ENCODE measurements at regions not wholly inside any gene's neighbourhood (a gene's known extent, or its start where the extent isn't known, plus 50 kb on each side); places are given as distances from the start of the nearest gene placed in this dataset.

DNA sequence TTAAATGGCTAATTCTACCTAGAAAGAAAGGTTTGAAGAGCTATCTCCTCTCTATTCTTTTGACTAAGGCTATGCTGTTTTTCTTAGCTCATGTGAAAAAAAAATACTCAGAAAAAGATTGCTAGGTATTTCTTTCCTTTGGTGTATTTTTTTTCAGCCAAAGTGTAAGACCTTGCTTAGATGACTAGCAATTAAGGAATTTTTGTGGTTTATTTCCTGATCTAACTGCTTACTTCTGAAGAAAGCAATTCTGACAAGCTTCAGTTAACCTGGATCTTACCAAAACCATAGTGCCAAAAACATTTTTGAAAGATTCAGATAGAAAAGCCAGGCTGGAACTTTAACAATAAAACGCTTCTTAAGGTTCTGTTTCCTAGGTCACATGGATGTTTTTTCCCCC is 315.6 kb downstream of the SOX2 start:
- ChIA-PET CTCF (interaction anchor here (0.7 to 1.1 kb wide), 2 partner anchors 13 to 224 kb away, joined by 3 read pairs; no protein-coding TSS in a partner anchor), POLR2A (no interaction called here)
- Histone ChIP-seq H3K9me3 (no peaks in the 10 kb centered on the region), H3K36me3 (replicated peaks in 1 of 2; ENCODE audit: control insufficient read depth in 1 of 2, insufficient read depth in 2 of 2, low read length in 1 of 2) (no peaks in the 10 kb centered on the region), H3K79me2 (ENCODE audit: insufficient read depth) (no peaks in the 10 kb centered on the region), H3K9me2 (no peaks in the 10 kb centered on the region), H4K20me1 (ENCODE audit: insufficient read depth) (no peaks in the 10 kb centered on the region), H3K27ac (ENCODE audit: low read depth in 2 of 2, low read length in 1 of 2) (no peak overlapping the region), H3K27me3 (ENCODE audit: insufficient read depth) (no peaks in the 10 kb centered on the region), H3K9ac (no peak overlapping the region), H3K4me2 (no peak overlapping the region), H3K4me3 (ENCODE audit: low read depth in 2 of 2, low read length in 1 of 2) (no peak overlapping the region), H3F3A (replicated peaks; ENCODE audit: insufficient read depth) (no peaks in the 10 kb centered on the region), H2AFZ (ENCODE audit: low read depth) (no peak overlapping the region), H3K4me1 (ENCODE audit: control insufficient read depth in 1 of 2, insufficient read depth in 2 of 2, low read depth in 1 of 2, low read length in 1 of 2) (peaks cover 0 to 4% of the 10 kb centered on the region in 2 experiments; a peak in 2 of 4 replicates)
- TF ChIP-seq MXI1 (IDR thresholded peaks at IDR 0.05; ENCODE audit: low read depth, low read length) (no peak), RCOR1 (IDR thresholded peaks at IDR 0.05; ENCODE audit: low read length) (no peak), EP300 (IDR thresholded peaks at IDR 0.05; ENCODE audit: borderline replicate concordance in 1 of 2, low read depth in 1 of 2, low read length in 1 of 2) (no peak), CHD2 (IDR thresholded peaks at IDR 0.05; ENCODE audit: low read length, partially characterized antibody) (no peak), POLR2AphosphoS5 (IDR thresholded peaks at IDR 0.05; ENCODE audit: low read depth, low read length) (no peak), TAF1 (IDR thresholded peaks at IDR 0.05; ENCODE audit: borderline replicate concordance, low read depth, low read length) (no peak), FOXJ3 (CRISPR knock-in tag; IDR thresholded peaks at IDR 0.05) (no peak), RFX5 (IDR thresholded peaks at IDR 0.05; ENCODE audit: low read length) (no peak), PBX3 (IDR thresholded peaks at IDR 0.05) (no peak), NRF1 (IDR thresholded peaks at IDR 0.05; ENCODE audit: low read depth, low read length) (no peak), MAX (IDR thresholded peaks at IDR 0.05; ENCODE audit: low read depth) (no peak), GATA2 (CRISPR knock-in tag; IDR thresholded peaks at IDR 0.05) (no peak), EZH2phosphoT487 (IDR thresholded peaks at IDR 0.05; ENCODE audit: borderline replicate concordance, low read depth) (no peak)
- TF ChIP-seq, protein P1, sequence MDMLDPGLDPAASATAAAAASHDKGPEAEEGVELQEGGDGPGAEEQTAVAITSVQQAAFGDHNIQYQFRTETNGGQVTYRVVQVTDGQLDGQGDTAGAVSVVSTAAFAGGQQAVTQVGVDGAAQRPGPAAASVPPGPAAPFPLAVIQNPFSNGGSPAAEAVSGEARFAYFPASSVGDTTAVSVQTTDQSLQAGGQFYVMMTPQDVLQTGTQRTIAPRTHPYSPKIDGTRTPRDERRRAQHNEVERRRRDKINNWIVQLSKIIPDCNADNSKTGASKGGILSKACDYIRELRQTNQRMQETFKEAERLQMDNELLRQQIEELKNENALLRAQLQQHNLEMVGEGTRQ (IDR thresholded peaks at IDR 0.05; ENCODE audit: borderline replicate concordance, low read depth, low read length): no peak
- TF ChIP-seq, protein P2, sequence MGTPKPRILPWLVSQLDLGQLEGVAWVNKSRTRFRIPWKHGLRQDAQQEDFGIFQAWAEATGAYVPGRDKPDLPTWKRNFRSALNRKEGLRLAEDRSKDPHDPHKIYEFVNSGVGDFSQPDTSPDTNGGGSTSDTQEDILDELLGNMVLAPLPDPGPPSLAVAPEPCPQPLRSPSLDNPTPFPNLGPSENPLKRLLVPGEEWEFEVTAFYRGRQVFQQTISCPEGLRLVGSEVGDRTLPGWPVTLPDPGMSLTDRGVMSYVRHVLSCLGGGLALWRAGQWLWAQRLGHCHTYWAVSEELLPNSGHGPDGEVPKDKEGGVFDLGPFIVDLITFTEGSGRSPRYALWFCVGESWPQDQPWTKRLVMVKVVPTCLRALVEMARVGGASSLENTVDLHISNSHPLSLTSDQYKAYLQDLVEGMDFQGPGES (IDR thresholded peaks at IDR 0.05; ENCODE audit: low read depth, low read length): no peak
- no peak for DNase-seq
- 36% methylated on average over 1 of the region's 1 CpG for WGBS (ENCODE audit: low lambda C conversion rate)

Measured in SK-N-SH (cell line).